Neural cell (in vitro differentiated cells): ENCODE measurements at regions not wholly inside any gene's neighbourhood (a gene's known extent, or its start where the extent isn't known, plus 50 kb on each side); places are given as distances from the start of the nearest gene placed in this dataset.
"Not testable (repeated sequence)": the region's sequence is repeated elsewhere in the genome, so short reads cannot be mapped to it uniquely, and the experiment has no call there.

Experiments used
- H2AFZ ChIP-seq: fragments of 200-600, 300-800 bp; sonication (generic), shearing (Covaris generic); 2 replicates; pipeline ENCODE4 v1.6.0; 2014; ENCODE audit warnings: low read depth, mild to moderate bottlenecking, antibody characterized with exemption, low read length, moderate library complexity
- H3F3A ChIP-seq: fragments of 200-600 bp; shearing (Covaris generic); 2 replicates; pipeline ENCODE4 v1.6.1; 2016; ENCODE audit warnings: mild to moderate bottlenecking, moderate library complexity, mixed read lengths, antibody characterized with exemption, low read length; ENCODE audit not compliant: insufficient read depth, poor library complexity, severe bottlenecking
- H3K27ac ChIP-seq: fragments of 200-600, 300-800 bp; sonication (generic), shearing (Covaris generic); 2 replicates; pipeline ENCODE4 v1.5.1; 2014; ENCODE audit warnings: mild to moderate bottlenecking, low read length, moderate library complexity
- H3K27me3 ChIP-seq: fragments of 300-800, 200-600 bp; sonication (generic), shearing (Covaris generic); 2 replicates; pipeline ENCODE4 v1.6.0; 2014; ENCODE audit warnings: mild to moderate bottlenecking, low read depth, low read length, moderate library complexity; ENCODE audit not compliant: insufficient read depth
- H3K36me3 ChIP-seq: fragments of 300-800, 200-600 bp; sonication (generic), shearing (Covaris generic); 2 replicates; pipeline ENCODE4 v1.5.1; 2014; ENCODE audit warnings: mild to moderate bottlenecking, antibody characterized with exemption, low read length, moderate library complexity; ENCODE audit not compliant: insufficient read depth
- H3K4me2 ChIP-seq: fragments of 300-800, 200-600 bp; sonication (generic), shearing (Covaris generic); 2 replicates; pipeline ENCODE4 v1.6.0; 2014; ENCODE audit warnings: mild to moderate bottlenecking, low read length
- H3K4me3 ChIP-seq: fragments of 300-800, 200-600 bp; sonication (generic), shearing (Covaris generic); 2 replicates; pipeline ENCODE4 v1.5.1; 2014; ENCODE audit warnings: mild to moderate bottlenecking, low read length, moderate library complexity
- H3K79me2 ChIP-seq: fragments of 200-600 bp; shearing (Covaris generic); replicated peaks from 2 replicates; pipeline ENCODE4 v1.6.0; 2014; ENCODE audit warnings: mild to moderate bottlenecking, low read length, moderate library complexity; ENCODE audit not compliant: insufficient read depth
- H3K9ac ChIP-seq: fragments of 300-800, 200-600 bp; sonication (generic), shearing (Covaris generic); 2 replicates; pipeline ENCODE4 v1.6.1; 2016; ENCODE audit warnings: mild to moderate bottlenecking, low read length, mixed read lengths
- H3K9me2 ChIP-seq: fragments of 200-600 bp; shearing (Covaris generic); 2 replicates; pipeline ENCODE4 v1.6.1; 2016; ENCODE audit warnings: mild to moderate bottlenecking, low read length, mixed read lengths; ENCODE audit not compliant: insufficient read depth
- H3K9me3 ChIP-seq: fragments of 200-600, 300-800 bp; sonication (generic), shearing (Covaris generic); 2 replicates; pipeline ENCODE4 v1.6.1; 2016; ENCODE audit warnings: mild to moderate bottlenecking, mixed run types, low read length, moderate library complexity, mixed read lengths
- H4K20me1 ChIP-seq: fragments of 200-600 bp; shearing (Covaris generic); 2 replicates; pipeline ENCODE4 v1.6.1; 2016; ENCODE audit warnings: mild to moderate bottlenecking, mixed run types; ENCODE audit not compliant: insufficient read depth
- CTCF ChIP-seq: fragments of 450-650 bp; IDR thresholded peaks from 2 replicates; pipeline ENCODE4 v1.5.1; 2014; ENCODE audit warnings: antibody characterized with exemption, mild to moderate bottlenecking, moderate library complexity; ENCODE audit not compliant: poor library complexity, severe bottlenecking
- EP300 ChIP-seq: fragments of 450-650 bp; conservative IDR thresholded peaks from 2 replicates; pipeline ENCODE4 v1.6.1; 2014; ENCODE audit warnings: antibody characterized with exemption, mild to moderate bottlenecking, moderate library complexity; ENCODE audit not compliant: poor library complexity, severe bottlenecking
- EZH2 ChIP-seq: fragments of 200-600, 300-800 bp; shearing (Covaris generic), sonication (generic); IDR thresholded peaks from 2 replicates; pipeline ENCODE4 v1.6.1; 2014; ENCODE audit warnings: antibody characterized with exemption, low read length, borderline replicate concordance, mild to moderate bottlenecking; ENCODE audit not compliant: insufficient read depth, poor library complexity, severe bottlenecking
- MXI1 ChIP-seq: fragments of 450-650 bp; conservative IDR thresholded peaks from 2 replicates; pipeline ENCODE4 v1.6.1; 2014; ENCODE audit warnings: antibody characterized with exemption, mild to moderate bottlenecking; ENCODE audit not compliant: poor library complexity, severe bottlenecking
- POLR2AphosphoS5 ChIP-seq: IDR thresholded peaks from 2 replicates; pipeline ENCODE4 v1.6.1; 2012
- RAD21 ChIP-seq: fragments of 450-650 bp; conservative IDR thresholded peaks from 2 replicates; pipeline ENCODE4 v1.6.1; 2014; ENCODE audit warnings: antibody characterized with exemption, mild to moderate bottlenecking, moderate library complexity
- REST ChIP-seq: IDR thresholded peaks from 2 replicates; pipeline ENCODE4 v1.6.1; 2012; ENCODE audit warnings: borderline replicate concordance
- SMC3 ChIP-seq: fragments of 450-650 bp; conservative IDR thresholded peaks from 2 replicates; pipeline ENCODE4 v1.6.1; 2014; ENCODE audit warnings: antibody characterized with exemption, mild to moderate bottlenecking, moderate library complexity; ENCODE audit not compliant: poor library complexity
- TAF1 ChIP-seq: IDR thresholded peaks from 2 replicates; pipeline ENCODE4 v1.6.1; 2012; ENCODE audit warnings: low read depth

GRCh38 chr4:169894767-169895166 is 131.4 kb downstream of the MFAP3L start:
- H3K27ac ChIP-seq, H3F3A ChIP-seq, H3K4me3 ChIP-seq, H3K27me3 ChIP-seq, H2AFZ ChIP-seq, H3K36me3 ChIP-seq, H3K9me2 ChIP-seq, H3K4me2 ChIP-seq, H3K9me3 ChIP-seq, H3K79me2 ChIP-seq, H3K9ac ChIP-seq, H4K20me1 ChIP-seq: not testable (repeated sequence)

- no peak overlapping the region for H3K27ac ChIP-seq
- no peak overlapping the region for H3K4me3 ChIP-seq
- no peak overlapping the region for H2AFZ ChIP-seq
- no peaks in the 10 kb centered on the region for H3K27me3 ChIP-seq
- H3K9ac ChIP-seq: no peak overlapping the region
- no peaks in the 10 kb centered on the region for H4K20me1 ChIP-seq
- no peak for TF ChIP-seq REST
- TF ChIP-seq SMC3: no peak
- TF ChIP-seq EZH2: no peak
- TF ChIP-seq EP300: no peak
- TF ChIP-seq RAD21: no peak
- no peak for TF ChIP-seq MXI1
- TF ChIP-seq TAF1: no peak
- TF ChIP-seq CTCF: no peak
- TF ChIP-seq POLR2AphosphoS5: no peak
- H3K36me3 ChIP-seq: no peaks in the 10 kb centered on the region
- peaks cover 3% of the 10 kb centered on the region for H3K9me3 ChIP-seq
- no peak overlapping the region for H3K4me2 ChIP-seq
- no peaks in the 10 kb centered on the region for H3K79me2 ChIP-seq
- no peaks in the 10 kb centered on the region for H3F3A ChIP-seq
- no peaks in the 10 kb centered on the region for H3K9me2 ChIP-seq
Observed at GRCh38 chr4:169885893-169886292, 128.1 kb upstream of the HPF1 start.

GRCh38 chr4:169881769-169882168 is 124.0 kb upstream of the HPF1 start:
- Histone ChIP-seq H3K4me3 (no peak overlapping the region), H3K27me3 (no peaks in the 10 kb centered on the region), H3K4me2 (no peak overlapping the region), H3K36me3 (no peaks in the 10 kb centered on the region), H3K9ac (no peak overlapping the region), H3K27ac (no peak overlapping the region), H2AFZ (no peak overlapping the region), H3K79me2 (no peaks in the 10 kb centered on the region), H4K20me1 (no peaks in the 10 kb centered on the region), H3K9me3 (no peaks in the 10 kb centered on the region), H3F3A (no peaks in the 10 kb centered on the region), H3K9me2 (no peaks in the 10 kb centered on the region)
- no peak for TF ChIP-seq TAF1
- no peak for TF ChIP-seq POLR2AphosphoS5
- TF ChIP-seq MXI1: no peak
- TF ChIP-seq SMC3: no peak
- no peak for TF ChIP-seq CTCF
- no peak for TF ChIP-seq EP300
- no peak for TF ChIP-seq REST
